ENCODE measurements at regions not wholly inside any gene's neighbourhood (a gene's known extent, or its start where the extent isn't known, plus 50 kb on each side); places are given as distances from the start of the nearest gene placed in this dataset.

DNA sequence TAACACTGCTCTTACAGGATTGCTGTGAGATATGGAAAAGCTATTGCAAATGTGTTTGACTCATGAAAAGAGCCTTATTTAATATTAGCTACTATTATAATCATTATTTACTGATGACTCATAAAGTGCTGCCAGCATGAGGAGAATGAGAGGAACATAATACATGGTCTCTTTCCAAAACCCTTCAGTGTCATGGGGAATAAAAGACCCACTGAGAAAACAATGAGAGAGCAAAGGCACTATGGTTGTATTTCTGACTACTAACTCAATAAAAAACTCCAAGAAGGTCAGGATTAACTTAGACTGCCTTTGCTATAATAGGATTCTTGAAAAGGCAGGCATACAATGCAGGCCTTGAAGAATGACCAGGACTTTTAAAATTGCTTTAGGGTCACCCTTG lies 633.5 kb downstream of the DTWD2 start:
- Histone ChIP-seq H3K23me2 (ENCODE audit: insufficient read length, low read depth, low read length, poor library complexity, severe bottlenecking) (no peaks in the 10 kb centered on the region), H3K79me1 (ENCODE audit: insufficient read depth, low read depth, low read length, poor library complexity, severe bottlenecking) (no peaks in the 10 kb centered on the region), H4K20me1 (ENCODE audit: control insufficient read depth, insufficient read depth, insufficient read length) (no peaks in the 10 kb centered on the region), H3K18ac (ENCODE audit: insufficient read length, low read depth, low read length) (no peak overlapping the region), H3K4ac (ENCODE audit: low read depth, low read length) (no peak overlapping the region), H3K27me3 (ENCODE audit: insufficient read depth, low read length) (no peaks in the 10 kb centered on the region), H3K9ac (ENCODE audit: extremely low read depth, insufficient read length, low read length) (no peak overlapping the region), H3K27ac (ENCODE audit: insufficient read length, low read depth, low read length) (no peak overlapping the region), H4K5ac (ENCODE audit: insufficient read length, low read depth, low read length) (no peak overlapping the region), H3K4me1 (ENCODE audit: insufficient read depth, low read length) (no peaks in the 10 kb centered on the region), H2AK5ac (ENCODE audit: insufficient read length, low read length) (no peak overlapping the region), H2BK5ac (ENCODE audit: insufficient read length, low read length) (no peak overlapping the region), H3K9me3 (ENCODE audit: control insufficient read depth, low read depth, low read length) (no peaks in the 10 kb centered on the region), H3K23ac (ENCODE audit: insufficient read length, low read depth, low read length) (no peak overlapping the region), H2BK20ac (ENCODE audit: low read depth, low read length, poor library complexity, severe bottlenecking) (no peak overlapping the region), H2AFZ (ENCODE audit: low read length) (no peak overlapping the region), H4K8ac (replicated peaks; ENCODE audit: insufficient read length, low read depth, low read length) (no peak overlapping the region), H3K4me2 (ENCODE audit: insufficient read depth, insufficient read length, low read length) (no peak overlapping the region), H3K14ac (ENCODE audit: insufficient read depth, low read length) (no peak overlapping the region), H3K56ac (ENCODE audit: insufficient read length, low read depth, low read length) (no peak overlapping the region), H3K79me2 (ENCODE audit: insufficient read depth, low read length) (no peaks in the 10 kb centered on the region), H4K91ac (ENCODE audit: insufficient read length, low read depth, low read length) (no peak overlapping the region), H2BK15ac (ENCODE audit: low read depth, low read length) (no peak overlapping the region), H3T11ph (ENCODE audit: low read length) (no peak overlapping the region), H2BK120ac (ENCODE audit: low read depth, low read length, poor library complexity, severe bottlenecking) (no peak overlapping the region), H2BK12ac (ENCODE audit: insufficient read length, low read depth, low read length) (no peak overlapping the region)
- Mint-ChIP-seq H3K4me3 (no peak overlapping the region), H3K27ac (no peak overlapping the region), H3K9me3 (no peaks in the 10 kb centered on the region), H3K4me1 (0 out of 4 replicates have a peak, but pooled peaks cover 0 to 3% of the 10 kb centered on the region in 2 experiments), H3K27me3 (ENCODE audit: low read depth) (no peaks in the 10 kb centered on the region), H3K36me3 (ENCODE audit: insufficient read depth in 1 of 3, low read depth in 3 of 3) (no peaks in the 10 kb centered on the region)
- TF ChIP-seq, protein P1, sequence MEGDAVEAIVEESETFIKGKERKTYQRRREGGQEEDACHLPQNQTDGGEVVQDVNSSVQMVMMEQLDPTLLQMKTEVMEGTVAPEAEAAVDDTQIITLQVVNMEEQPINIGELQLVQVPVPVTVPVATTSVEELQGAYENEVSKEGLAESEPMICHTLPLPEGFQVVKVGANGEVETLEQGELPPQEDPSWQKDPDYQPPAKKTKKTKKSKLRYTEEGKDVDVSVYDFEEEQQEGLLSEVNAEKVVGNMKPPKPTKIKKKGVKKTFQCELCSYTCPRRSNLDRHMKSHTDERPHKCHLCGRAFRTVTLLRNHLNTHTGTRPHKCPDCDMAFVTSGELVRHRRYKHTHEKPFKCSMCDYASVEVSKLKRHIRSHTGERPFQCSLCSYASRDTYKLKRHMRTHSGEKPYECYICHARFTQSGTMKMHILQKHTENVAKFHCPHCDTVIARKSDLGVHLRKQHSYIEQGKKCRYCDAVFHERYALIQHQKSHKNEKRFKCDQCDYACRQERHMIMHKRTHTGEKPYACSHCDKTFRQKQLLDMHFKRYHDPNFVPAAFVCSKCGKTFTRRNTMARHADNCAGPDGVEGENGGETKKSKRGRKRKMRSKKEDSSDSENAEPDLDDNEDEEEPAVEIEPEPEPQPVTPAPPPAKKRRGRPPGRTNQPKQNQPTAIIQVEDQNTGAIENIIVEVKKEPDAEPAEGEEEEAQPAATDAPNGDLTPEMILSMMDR (conservative IDR thresholded peaks at IDR 0.05) = no peak
- DNase-seq = no peak
